ENCODE measurements at regions not wholly inside any gene's neighbourhood (a gene's known extent, or its start where the extent isn't known, plus 50 kb on each side); places are given as distances from the start of the nearest gene placed in this dataset.

DNA sequence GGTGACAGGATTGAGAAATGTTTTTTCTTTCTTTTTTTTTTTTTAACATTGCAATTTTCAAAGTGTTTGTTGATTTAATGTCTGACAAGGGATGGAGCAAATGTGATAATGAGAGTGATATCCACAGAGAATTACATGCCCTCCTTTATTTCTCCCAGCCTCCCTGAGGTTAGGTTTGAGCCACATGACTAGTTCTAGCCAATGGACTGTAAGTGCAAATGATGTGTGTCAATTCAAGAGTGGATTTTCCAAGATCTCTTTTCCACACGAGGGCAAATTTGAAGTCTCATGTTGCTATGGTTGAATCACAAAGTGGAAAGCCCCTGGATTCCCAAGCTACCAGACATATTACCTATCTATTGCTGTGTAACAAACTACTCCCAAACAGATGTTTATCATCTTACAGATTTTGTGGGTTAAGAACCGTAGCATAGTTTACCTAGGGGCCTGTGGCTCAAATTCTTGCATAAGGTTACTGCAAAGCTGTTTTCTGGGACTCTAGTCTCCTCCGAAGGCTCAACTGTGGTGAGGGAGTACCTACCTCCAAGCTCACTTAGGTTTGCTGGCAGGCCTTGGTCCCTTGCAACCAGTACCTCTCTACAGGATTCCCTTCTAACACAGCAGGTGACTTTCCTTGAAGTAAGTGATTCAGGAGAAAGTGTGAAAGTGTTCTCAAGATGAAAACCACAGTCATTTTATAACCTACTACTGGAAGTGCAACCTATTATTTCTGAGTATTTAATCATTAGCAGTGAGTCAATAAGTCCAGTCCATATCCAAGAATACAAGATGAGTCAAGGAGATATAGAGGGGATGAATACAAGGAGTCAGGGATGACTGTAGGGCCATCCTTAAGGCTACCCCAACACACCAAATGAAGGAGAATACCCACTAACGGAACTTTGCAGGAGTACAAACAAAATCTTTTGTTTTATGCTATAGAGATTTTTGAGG is 533.6 kb downstream of the PTPRC start:
- peak; percentile 39 for DNase-seq

- peak; percentile 75 for DNase-seq
Measured at GRCh38 chr1:199173356-199173755, 534.5 kb downstream of the PTPRC start.

DNA sequence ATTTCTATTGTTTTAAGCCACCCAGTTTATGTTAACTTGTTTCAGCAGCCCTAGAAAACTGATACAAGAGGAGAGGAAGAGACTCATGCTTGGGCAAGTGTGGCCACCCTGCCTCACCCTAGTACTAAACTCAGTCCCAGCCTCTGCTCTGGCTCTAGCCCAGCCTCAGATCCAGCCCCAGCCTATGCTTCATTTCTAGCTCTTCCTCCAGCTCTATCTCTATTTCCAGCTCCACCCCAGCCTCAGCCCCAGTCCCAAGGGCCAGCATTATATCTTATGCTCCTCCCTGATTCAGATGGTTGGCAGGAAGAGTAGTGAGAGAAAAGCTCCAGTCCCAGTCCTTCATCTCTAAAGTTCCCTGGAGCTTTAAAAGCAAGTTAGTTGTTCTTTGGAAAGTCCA is 535.5 kb downstream of the PTPRC start:
- DNase-seq: no peak

GRCh38 chr1:199176713-199177112 is 537.9 kb downstream of the PTPRC start:
- DNase-seq: no peak

- no peak for DNase-seq
Measured at GRCh38 chr1:199177241-199177640, 538.4 kb downstream of the PTPRC start.

GRCh38 chr1:199178646-199179045 is 539.8 kb downstream of the PTPRC start:
- DNase-seq: no peak

DNA sequence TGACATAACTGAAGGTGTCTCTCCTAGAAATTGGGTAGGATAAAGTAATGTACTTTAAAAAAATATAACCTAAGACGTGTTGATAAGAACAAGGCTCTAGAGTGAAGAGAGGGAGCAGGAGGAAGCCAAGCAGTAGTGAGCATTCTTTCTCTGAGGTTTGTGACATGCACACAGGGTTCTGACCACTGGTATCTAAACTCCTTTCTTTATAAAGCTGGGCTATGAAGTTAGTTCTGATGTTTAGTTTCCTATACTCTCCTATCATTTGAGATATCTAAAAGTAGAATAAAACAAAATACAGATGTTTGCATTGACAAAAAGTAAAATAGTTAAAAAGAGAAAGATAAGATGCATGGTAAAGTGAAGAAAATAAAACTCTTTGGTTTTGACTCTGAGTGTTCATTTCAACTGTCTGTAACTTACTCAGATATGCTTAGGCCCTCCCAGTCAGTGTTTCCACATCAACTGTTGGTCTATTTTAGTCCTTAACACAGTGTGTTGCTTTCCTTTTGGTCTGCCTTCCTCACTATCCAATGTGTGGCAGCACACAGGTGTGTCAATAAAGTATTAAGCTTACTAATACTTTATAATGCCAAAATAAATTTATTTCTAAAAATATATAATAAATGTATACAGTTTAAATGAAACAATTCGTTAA is 543.5 kb downstream of the PTPRC start:
- DNase-seq: peak; percentile 17

DNA sequence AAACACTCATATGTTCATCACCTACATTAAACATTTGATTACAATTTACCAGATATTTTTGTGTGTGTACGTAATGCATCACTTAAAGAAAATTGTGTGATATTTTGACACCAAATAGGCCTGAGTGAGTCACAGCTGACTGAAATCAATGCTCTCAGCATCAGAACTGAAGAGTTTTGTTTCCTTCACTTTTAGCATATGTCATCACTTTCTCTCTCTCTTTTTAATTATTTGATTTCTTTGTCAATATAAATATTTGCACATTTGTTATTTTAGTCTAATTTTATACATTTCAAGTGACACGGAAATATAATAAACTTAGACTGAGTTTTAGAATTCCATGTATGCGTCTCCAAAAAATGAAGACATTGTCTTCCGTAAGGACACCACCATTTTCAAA is 545.3 kb downstream of the PTPRC start:
- no peak for DNase-seq

DNA sequence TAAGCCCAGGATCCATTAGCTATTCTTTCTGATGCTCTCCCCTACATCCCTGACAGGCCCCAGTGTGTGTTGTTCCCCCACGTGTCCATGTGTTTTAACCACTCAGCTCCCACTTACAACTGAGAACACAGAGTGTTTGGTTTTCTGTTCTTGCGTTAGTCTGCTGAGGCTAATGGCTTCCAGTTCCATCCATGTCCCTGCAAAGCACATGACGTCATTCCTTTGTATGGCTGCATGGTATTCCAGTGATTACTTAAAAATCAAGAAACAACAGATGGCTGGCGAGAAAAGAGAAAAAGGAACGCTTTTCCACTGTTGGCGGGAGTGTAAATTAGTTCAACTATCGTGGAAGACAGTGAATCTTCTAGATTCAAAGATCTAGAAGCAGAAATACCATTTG is 556.0 kb downstream of the PTPRC start:
- DNase-seq: no peak

DNA sequence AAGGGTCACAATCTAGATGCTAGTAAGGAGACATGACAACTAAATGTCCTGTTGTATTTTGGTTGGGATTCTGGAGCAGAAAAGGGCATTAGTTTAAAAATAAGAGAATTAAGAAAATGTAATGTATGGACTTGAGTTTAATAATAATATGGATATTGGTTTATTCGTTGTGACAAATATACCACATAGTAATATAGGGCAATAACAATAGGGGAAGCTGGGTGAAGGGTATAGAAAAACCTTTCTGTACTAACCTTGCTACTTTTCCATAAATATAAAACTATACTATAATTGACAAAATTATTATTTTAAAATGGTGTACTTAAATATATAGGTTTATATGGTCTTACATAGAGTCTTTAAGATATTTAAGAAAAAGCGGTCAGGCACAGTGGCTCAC is 558.9 kb downstream of the PTPRC start:
- no peak for DNase-seq

DNA sequence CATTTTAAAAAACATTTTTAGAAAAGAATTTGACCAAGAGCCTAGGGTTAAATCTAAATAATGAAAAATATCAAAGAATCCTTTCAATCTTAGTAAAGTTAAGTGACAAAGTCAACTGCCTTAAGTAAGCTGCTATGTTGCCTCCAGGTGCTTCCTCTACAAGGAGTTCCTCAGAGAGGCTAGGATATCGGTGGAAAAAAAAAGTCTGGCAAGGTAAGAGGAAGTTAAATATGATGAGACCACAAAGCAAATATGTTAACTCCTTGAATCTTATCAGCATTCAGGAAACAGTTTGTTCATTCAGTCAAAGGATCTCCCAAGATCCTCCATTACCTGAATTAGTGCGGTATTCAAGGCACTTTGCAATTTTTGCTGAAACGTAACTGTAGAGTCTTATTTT is 563.5 kb downstream of the PTPRC start:
- DNase-seq: no peak

- DNase-seq: no peak
Measured at GRCh38 chr1:199204231-199204630, 565.4 kb downstream of the PTPRC start.

GRCh38 chr1:199205740-199206441 is 567.1 kb downstream of the PTPRC start:
- DNase-seq: no peak

GRCh38 chr1:199208847-199209246 is 570.0 kb downstream of the PTPRC start:
- no peak for DNase-seq

GRCh38 chr1:199218065-199218464 is 579.2 kb downstream of the PTPRC start:
- no peak for DNase-seq

GRCh38 chr1:199218533-199218932 is 579.7 kb downstream of the PTPRC start:
- no peak for DNase-seq

DNA sequence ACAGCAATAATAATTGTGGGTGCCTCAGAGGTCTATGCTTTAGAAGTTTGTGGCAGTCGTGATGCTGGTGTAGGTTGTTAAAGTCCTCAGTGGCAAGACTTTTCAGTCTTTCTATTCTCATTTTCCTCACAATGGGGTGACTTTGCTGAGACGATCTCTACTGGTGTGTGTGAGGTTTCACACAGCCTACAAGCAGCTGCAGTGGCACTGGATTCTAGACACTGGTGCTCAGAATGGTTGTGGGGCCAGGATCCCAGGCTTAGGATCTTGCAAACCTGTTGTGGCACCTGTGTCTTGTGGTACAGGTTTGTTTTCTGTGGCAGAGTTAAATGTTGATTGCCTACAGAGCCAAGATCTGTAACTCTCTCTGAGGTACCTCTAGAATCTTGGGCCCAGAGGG is 581.2 kb downstream of the PTPRC start:
- DNase-seq: no peak

DNA sequence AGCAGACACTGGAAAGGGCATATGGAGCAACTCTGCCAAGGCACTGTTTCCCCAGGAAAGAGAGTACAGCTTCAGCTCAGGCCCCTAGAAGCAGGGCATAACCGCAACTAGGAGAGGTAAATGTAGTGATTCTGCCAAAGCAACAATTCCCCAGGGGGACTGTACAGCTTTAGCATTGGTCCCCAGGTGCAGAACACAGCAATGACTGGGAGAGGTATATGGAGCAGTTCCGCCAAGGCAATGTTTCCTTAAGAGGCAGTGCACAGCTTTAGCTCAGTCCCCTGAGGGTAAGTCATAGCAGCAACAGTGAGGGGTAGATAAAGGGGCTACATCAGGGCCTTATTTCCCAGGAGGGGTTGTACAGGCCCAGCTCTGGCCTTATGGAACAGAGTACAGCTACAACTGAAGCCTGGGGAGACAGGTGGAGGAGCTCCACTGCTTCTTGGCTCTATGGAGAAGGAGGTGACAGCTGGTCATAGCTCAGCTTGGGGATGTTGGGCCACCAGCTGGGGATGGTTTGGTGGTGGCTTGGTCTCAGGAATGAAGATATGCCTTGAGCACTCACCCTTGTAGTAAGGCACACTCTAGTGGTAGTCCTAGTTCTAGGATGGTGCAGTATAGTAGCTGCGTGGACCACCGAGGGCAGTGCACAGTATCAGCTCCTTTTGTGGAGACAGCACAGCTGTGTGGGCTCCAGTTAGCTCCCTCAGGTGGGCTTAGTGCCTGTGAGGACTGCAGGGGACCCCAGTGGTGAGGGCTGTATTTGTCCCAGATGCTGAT is 582.7 kb downstream of the PTPRC start:
- DNase-seq: no peak

- no peak for DNase-seq
Measured at GRCh38 chr1:199223936-199224335, 585.1 kb downstream of the PTPRC start.

- peak; percentile 79 for DNase-seq
Measured at GRCh38 chr1:199226163-199226562, 587.3 kb downstream of the PTPRC start.

GRCh38 chr1:199242147-199242546 is 603.3 kb downstream of the PTPRC start:
- DNase-seq: no peak

- DNase-seq: no peak
Measured at GRCh38 chr1:199242601-199243000, 603.8 kb downstream of the PTPRC start.

Data from activated CD4-positive, alpha-beta T cell treated with anti-CD3 and anti-CD28 coated beads, Interleukin-2, amount 50 U/mL, for 16 hours (primary cell).